PC-9 (cell line): ENCODE measurements at regions not wholly inside any gene's neighbourhood (a gene's known extent, or its start where the extent isn't known, plus 50 kb on each side); places are given as distances from the start of the nearest gene placed in this dataset.

Source experiments
- EZH2 ChIP-seq: fragments of 200-600 bp; sonication (generic); IDR thresholded peaks from 2 replicates; pipeline ENCODE4 v1.8.0; 2017; ENCODE audit warnings: antibody characterized with exemption, low read depth
- TF ChIP-seq, protein P1 (sequence below): fragments of 200-600 bp; sonication (generic); conservative IDR thresholded peaks from 2 replicates; pipeline ENCODE4 v1.6.1; 2017; ENCODE audit warnings: mixed run types, antibody characterized with exemption, mild to moderate bottlenecking, moderate library complexity

DNA sequence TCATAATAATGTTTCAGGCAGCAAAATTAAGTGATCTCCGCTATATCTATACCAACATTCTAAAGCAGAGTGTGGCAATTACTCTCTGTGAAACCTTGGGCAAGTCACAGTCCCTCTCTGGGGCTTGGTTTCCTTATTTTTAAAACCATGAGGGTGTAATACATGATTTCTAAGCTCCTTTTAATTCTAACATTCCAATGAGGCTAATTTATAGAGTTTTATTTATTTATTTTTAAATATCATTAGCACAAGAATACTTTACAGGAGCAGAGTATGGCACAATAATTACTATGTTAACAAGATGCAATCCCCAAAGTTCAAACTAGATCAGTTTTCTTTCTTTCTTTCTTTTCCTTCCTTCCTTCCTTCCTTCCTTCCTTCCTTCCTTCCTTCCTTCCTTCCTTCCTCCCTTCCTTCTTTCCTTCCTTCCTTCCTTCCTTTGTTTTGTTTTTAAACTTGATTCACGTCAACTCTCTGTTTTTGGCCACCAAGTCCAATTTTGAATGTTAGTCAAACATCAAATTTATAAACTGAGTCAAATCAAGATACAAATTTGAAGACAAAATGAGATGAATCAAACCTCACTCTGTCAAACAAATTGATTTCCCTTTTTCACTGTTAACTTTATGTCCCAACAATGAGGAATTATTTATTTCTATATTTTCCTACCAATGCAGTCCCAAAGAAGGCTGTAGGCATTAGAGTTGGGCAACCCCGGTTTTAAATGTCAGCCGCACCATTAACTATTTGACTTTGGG is 50.2 kb upstream of the GPR174 start:
- TF ChIP-seq, protein P1, sequence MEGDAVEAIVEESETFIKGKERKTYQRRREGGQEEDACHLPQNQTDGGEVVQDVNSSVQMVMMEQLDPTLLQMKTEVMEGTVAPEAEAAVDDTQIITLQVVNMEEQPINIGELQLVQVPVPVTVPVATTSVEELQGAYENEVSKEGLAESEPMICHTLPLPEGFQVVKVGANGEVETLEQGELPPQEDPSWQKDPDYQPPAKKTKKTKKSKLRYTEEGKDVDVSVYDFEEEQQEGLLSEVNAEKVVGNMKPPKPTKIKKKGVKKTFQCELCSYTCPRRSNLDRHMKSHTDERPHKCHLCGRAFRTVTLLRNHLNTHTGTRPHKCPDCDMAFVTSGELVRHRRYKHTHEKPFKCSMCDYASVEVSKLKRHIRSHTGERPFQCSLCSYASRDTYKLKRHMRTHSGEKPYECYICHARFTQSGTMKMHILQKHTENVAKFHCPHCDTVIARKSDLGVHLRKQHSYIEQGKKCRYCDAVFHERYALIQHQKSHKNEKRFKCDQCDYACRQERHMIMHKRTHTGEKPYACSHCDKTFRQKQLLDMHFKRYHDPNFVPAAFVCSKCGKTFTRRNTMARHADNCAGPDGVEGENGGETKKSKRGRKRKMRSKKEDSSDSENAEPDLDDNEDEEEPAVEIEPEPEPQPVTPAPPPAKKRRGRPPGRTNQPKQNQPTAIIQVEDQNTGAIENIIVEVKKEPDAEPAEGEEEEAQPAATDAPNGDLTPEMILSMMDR: no peak
- no peak for TF ChIP-seq EZH2
